Renal cortical epithelial cell (primary cell): ENCODE measurements at regions not wholly inside any gene's neighbourhood (a gene's known extent, or its start where the extent isn't known, plus 50 kb on each side); places are given as distances from the start of the nearest gene placed in this dataset.

Source experiments
- DNase-seq: peaks from one replicate; pipeline ENCODE4 v3.0.0-alpha.2; 2011; ENCODE audit warnings: low read depth

GRCh38 chr3:3745693-3746092 lies 53.5 kb upstream of the LRRN1 start:
- no peak for DNase-seq

DNA sequence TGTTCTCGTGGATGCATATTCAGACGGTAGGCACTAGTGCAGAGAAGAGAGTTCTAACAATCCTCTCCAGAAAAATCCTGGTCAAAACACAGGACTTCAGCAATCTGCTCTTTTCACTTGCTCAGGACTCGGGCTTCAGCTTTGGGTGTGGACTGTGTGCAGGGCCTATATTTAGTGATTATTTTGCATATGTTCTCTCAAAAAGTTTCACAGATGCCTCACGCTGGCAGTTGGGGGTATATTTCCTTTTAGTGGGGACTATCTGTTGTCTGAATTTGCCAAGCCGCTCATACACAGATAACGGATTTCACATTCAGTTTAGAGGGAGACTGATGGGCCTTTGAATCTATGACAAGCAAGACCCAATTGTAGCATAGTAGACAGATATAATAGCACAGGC lies 54.4 kb upstream of the LRRN1 start:
- no peak for DNase-seq

GRCh38 chr3:3743754-3744153 lies 55.5 kb upstream of the LRRN1 start:
- DNase-seq, result no peak

DNA sequence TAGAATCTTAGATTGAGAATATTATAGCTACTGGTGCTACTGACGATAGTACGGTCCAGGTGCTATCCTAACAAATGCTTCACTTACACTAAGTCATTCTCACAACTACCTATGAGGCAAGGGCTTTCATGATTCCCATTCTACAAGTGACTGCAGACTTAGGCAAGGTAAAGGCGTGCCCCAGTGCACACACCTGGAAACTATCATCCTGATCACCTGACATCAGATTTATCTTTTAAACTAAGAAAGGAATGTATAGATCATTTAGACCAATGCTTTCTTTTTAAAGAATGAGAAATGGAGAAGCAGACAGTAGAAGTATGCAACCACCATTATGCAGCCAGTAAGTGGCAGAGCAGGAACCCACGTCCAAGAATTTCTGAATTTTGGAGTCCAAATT lies 59.2 kb upstream of the LRRN1 start:
- no peak for DNase-seq

- no peak for DNase-seq
Measured at GRCh38 chr3:3739330-3740060, 59.7 kb upstream of the LRRN1 start.

DNA sequence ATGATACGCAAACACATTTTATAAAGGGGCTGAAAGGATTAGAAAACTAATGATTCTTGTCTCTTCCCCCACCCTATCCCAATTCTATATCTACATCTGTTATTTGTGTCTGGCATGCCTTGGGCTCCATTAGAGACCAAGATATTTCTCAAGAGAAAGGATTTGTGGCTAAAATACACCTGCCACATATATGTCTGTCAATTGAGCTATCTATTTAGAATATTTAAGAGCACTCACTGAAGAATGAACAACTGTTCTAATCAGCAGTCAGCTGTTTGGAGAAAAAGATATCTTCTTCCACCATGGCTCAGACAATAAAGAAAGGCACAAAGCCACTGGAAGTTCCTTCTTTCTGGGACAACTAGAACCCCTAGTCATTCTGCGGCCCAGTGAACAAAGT lies 61.7 kb upstream of the LRRN1 start:
- no peak for DNase-seq

DNA sequence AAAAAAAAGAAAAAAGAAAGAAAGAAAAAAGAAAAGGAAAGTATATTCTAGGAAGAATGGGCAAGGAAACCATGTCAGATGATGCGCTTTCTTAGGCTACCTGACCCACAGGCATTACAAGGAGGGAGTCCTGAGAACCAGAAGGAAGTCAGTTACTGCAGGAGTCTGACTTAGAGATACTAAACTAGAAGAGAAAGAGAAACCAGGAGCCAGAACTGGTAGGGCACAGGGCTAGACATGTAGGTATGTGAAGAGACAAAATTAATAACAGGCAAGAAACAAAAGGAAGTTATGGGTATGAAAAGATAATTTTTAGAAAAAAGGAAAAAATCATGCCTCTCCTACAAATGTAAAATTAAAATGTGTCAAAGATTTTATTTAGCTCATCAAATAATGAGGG lies 63.3 kb upstream of the LRRN1 start:
- DNase-seq, result no peak

GRCh38 chr3:3734881-3735280 lies 64.3 kb upstream of the LRRN1 start:
- no peak for DNase-seq

- DNase-seq, result no peak
Measured at GRCh38 chr3:3729261-3729660, 70.0 kb upstream of the LRRN1 start.

GRCh38 chr3:3726549-3726948 lies 72.7 kb upstream of the LRRN1 start:
- DNase-seq, result no peak

- peak; percentile 21 for DNase-seq
Measured at GRCh38 chr3:3714572-3714971, 84.7 kb upstream of the LRRN1 start.

DNA sequence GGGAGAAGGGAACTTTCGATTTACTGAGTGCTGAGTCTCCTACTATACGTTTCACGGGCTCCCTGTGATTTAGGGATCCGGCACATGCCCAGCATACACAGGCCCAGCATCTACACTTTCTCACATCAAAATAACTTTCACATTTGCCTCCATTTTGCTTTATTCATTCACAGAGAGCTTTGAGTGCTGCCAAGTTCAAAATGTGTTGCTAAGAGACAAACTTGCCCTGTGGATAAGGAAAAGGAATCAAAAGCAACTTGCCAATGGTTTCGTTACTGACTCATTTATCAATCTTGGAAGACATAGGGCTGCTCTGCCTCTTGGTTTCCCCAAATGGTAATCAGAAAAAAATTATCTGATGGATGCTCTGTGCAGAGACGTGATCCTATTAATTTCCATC lies 86.3 kb upstream of the LRRN1 start:
- no peak for DNase-seq

DNA sequence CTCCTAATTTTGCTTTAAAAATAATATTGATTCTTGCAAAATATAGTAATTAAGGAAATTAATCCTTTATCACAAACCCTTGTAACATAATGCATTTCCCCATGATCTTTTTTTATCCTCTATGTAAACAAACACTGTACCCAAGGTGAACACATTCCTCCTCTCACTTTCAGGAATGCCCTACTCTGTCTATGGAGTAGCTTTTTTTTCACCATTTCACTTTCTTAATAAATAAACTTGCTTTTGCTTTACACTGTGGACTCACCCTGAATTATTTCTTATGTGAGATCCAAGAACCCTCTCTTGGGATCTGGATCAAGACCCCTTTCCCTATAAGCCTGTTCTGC lies 90.5 kb upstream of the LRRN1 start:
- no peak for DNase-seq

- no peak for DNase-seq
Measured at GRCh38 chr3:3707858-3708768, 91.1 kb upstream of the LRRN1 start.

DNA sequence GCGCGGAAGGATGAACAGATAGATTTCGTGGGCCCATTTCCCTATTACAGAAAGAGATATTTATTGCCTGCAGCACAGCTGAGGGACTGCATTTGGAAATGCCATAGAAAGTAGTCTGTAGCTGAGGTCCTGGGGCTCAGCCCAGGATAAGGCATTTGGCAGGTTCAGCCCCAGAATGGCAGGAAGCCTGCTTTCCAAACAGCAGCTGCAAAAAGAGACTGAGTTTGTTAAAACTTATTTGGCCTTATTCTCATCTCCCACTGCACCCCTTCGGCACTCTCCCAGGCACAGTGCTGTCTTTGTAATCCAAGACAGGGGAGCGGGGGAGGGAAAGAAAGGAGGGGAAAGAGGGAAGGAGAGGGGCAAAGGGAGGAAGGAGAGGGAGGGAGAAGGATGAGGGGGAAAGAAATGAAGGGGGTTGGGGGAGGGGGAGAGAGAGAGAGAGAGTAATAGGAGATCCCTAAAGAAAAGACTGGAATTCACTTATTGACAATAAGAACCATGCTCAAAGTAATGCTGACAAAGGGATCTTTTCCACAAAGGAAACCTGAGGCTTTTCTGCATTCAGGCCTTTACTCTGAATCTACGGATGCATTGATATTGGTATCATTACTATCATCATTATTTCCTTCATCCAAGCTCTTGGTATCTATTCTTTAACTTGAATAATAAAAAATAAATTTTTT lies 94.0 kb upstream of the LRRN1 start:
- DNase-seq, result no peak

GRCh38 chr3:3701949-3702348 lies 97.3 kb upstream of the LRRN1 start:
- no peak for DNase-seq

DNA sequence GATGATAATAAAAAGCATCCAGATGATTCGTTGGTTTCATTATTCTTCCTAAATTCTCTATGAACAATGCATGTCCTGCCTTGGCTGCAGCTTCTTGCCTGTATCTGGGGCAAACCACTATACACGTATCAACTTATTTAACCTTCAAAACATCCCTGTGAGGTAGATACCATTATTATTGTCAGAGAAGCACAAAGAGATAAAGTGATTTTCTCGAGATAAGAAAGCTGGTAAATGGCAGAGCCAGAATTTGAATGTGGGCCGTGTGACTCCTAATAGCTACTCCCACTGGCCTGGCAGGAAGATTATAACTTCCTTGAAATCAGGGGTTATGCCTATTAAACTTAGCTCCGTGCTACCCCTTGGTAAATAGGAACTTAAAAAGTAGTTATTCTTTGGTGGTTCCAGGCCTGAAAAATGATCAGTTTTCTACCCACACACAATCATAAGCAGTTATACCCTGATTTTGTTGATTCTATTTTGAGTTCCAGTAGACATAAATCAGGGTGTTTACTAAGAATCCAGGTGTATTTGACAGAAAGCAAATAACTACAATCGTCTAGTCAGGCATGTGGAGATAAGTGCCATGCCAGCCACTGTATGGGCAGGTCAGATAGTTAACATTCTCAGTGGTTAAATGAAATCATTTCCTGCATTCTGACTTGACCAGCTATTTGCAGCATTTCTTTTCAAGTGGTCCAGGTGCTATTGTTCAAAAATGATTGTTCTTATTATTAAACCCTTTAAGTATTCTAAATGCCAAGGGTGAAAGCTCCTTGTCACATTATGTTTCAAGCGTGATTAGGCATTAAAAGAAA lies 99.2 kb upstream of the LRRN1 start:
- DNase-seq, result peak; percentile 81

- DNase-seq, result no peak
Measured at GRCh38 chr3:3699407-3699806, 99.8 kb upstream of the LRRN1 start.

GRCh38 chr3:3696345-3696744 lies 102.9 kb upstream of the LRRN1 start:
- DNase-seq, result no peak

- DNase-seq, result no peak
Measured at GRCh38 chr3:3693593-3693992, 105.6 kb upstream of the LRRN1 start.

DNA sequence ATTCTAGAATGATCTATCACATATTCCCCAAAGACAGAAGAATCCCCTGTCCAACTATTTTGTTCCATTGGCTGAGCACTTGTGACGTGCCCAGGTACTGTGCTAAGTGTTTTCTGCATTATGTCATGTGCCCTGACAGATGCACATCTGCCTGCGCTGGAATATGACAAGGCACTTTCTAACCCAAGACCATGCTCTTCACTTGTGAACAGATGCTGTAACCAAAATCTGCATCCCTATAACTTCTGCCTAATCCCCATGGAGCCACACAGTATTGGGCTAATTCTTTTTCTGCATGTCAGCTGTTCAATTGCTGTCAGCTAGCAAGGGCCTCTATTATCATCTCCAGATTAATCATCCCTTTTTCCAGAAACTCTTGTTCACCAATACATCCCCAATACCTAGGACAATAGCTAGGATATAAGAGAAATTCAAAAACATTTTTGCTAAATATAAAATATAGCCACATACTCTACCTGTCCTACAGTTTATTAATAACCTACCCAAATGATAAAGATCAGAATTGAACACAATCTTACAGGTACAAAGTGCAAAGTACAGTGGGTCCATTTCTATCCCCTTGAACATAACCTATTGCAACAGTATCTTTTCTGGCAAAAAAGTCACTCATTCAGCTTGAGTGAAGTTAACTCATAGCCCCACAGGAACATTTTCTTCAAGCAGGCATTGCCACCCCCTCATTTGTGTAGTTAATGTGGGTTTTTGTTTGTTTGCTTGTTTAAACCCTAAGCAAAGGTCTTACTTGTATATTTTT lies 109.4 kb upstream of the LRRN1 start:
- no peak for DNase-seq
